ENCODE measurements at regions not wholly inside any gene's neighbourhood (a gene's known extent, or its start where the extent isn't known, plus 50 kb on each side); places are given as distances from the start of the nearest gene placed in this dataset.

GRCh38 chr12:125610971-125611370 is 545.7 kb downstream of the AACS start:
- no peaks in the 10 kb centered on the region for H3K4me1 Mint-ChIP-seq
- Histone ChIP-seq H3K4me3 (ENCODE audit: low read length) (no peak overlapping the region), H3K36me3 (ENCODE audit: control insufficient read depth, insufficient read depth, low read length) (no peaks in the 10 kb centered on the region), H3K27ac (ENCODE audit: low read length) (no peak overlapping the region), H3K9me3 (ENCODE audit: control insufficient read depth, insufficient read depth, low read length) (no peaks in the 10 kb centered on the region), H3K4me1 (ENCODE audit: control insufficient read depth, insufficient read depth, low read length) (no peaks in the 10 kb centered on the region), H3K27me3 (ENCODE audit: control insufficient read depth, insufficient read depth, low read length) (no peaks in the 10 kb centered on the region)
- no peaks in the 10 kb centered on the region for H3K36me3 Mint-ChIP-seq
- peaks cover 0 to 2% of the 10 kb centered on the region in 2 donors for H3K9me3 Mint-ChIP-seq
- intact Hi-C loops (cut with micrococcal nuclease) = no loop called here
- no peak overlapping the region for H3K4me3 Mint-ChIP-seq
- H3K27ac Mint-ChIP-seq = no peak overlapping the region
- no peak for TF ChIP-seq CTCF (IDR thresholded peaks at IDR 0.05)
- no peak for ATAC-seq
- DNase-seq = no peak
- no CpG with 5 or more reads among the region's 2 CpGs for WGBS (ENCODE audit: insufficient coverage)
- H3K27me3 Mint-ChIP-seq (ENCODE audit: low read depth in 2 of 2) = no peaks in the 10 kb centered on the region

GRCh38 chr12:125614058-125614457 is 548.8 kb downstream of the AACS start:
- no peak for DNase-seq
- no peak for TF ChIP-seq CTCF (IDR thresholded peaks at IDR 0.05)
- Histone ChIP-seq H3K27ac (ENCODE audit: low read length) (no peak overlapping the region), H3K4me3 (ENCODE audit: low read length) (no peak overlapping the region), H3K27me3 (ENCODE audit: control insufficient read depth, insufficient read depth, low read length) (no peaks in the 10 kb centered on the region), H3K4me1 (ENCODE audit: control insufficient read depth, insufficient read depth, low read length) (no peaks in the 10 kb centered on the region), H3K9me3 (ENCODE audit: control insufficient read depth, insufficient read depth, low read length) (no peaks in the 10 kb centered on the region), H3K36me3 (ENCODE audit: control insufficient read depth, insufficient read depth, low read length) (no peaks in the 10 kb centered on the region)
- H3K4me3 Mint-ChIP-seq = no peak overlapping the region
- peaks cover 0 to 2% of the 10 kb centered on the region in 2 donors for H3K9me3 Mint-ChIP-seq
- WGBS (ENCODE audit: insufficient coverage) = 60% methylated on average over 1 of the region's 1 CpG
- no peaks in the 10 kb centered on the region for H3K4me1 Mint-ChIP-seq
- H3K27ac Mint-ChIP-seq = no peak overlapping the region
- no peak for ATAC-seq
- no peaks in the 10 kb centered on the region for H3K27me3 Mint-ChIP-seq (ENCODE audit: low read depth in 2 of 2)
- intact Hi-C loops (cut with micrococcal nuclease) = no loop called here
- H3K36me3 Mint-ChIP-seq = no peaks in the 10 kb centered on the region

- ATAC-seq = no peak
- intact Hi-C loops (cut with micrococcal nuclease) = no loop called here
These were observed 554.5 kb downstream of the AACS start for GRCh38 chr12:125619723-125620122.

More at GRCh38 chr12:125619723-125620122, 554.5 kb downstream of the AACS start:
- no peak overlapping the region for H3K27ac Mint-ChIP-seq
- no peak for DNase-seq
- no peaks in the 10 kb centered on the region for H3K9me3 ChIP-seq (ENCODE audit: control insufficient read depth, insufficient read depth, low read length)
- H3K4me1 Mint-ChIP-seq = no peaks in the 10 kb centered on the region
- no peaks in the 10 kb centered on the region for H3K27me3 ChIP-seq (ENCODE audit: control insufficient read depth, insufficient read depth, low read length)
- H3K4me1 ChIP-seq (ENCODE audit: control insufficient read depth, insufficient read depth, low read length) = no peaks in the 10 kb centered on the region
- no peak overlapping the region for H3K27ac ChIP-seq (ENCODE audit: low read length)
- no peak overlapping the region for H3K4me3 ChIP-seq (ENCODE audit: low read length)
- H3K36me3 Mint-ChIP-seq = no peaks in the 10 kb centered on the region
- H3K9me3 Mint-ChIP-seq = peaks cover 0 to 4% of the 10 kb centered on the region in 2 donors
- H3K36me3 ChIP-seq (ENCODE audit: control insufficient read depth, insufficient read depth, low read length) = no peaks in the 10 kb centered on the region
- no peaks in the 10 kb centered on the region for H3K27me3 Mint-ChIP-seq (ENCODE audit: low read depth in 2 of 2)
- no peak for TF ChIP-seq CTCF (IDR thresholded peaks at IDR 0.05)
- WGBS (ENCODE audit: insufficient coverage) = 89% methylated on average over 2 of the region's 2 CpGs
- no peak overlapping the region for H3K4me3 Mint-ChIP-seq

Measured in natural killer cell (primary cell).